GM19043 (cell line): ENCODE measurements at regions not wholly inside any gene's neighbourhood (a gene's known extent, or its start where the extent isn't known, plus 50 kb on each side); places are given as distances from the start of the nearest gene placed in this dataset.

Source experiments
- ATAC-seq: cut with Tn5 transposase; IDR thresholded peaks from one replicate; pipeline ENCODE4 v1.9.1; 2021; ENCODE audit warnings: low read depth; ENCODE audit not compliant: unreplicated experiment

DNA sequence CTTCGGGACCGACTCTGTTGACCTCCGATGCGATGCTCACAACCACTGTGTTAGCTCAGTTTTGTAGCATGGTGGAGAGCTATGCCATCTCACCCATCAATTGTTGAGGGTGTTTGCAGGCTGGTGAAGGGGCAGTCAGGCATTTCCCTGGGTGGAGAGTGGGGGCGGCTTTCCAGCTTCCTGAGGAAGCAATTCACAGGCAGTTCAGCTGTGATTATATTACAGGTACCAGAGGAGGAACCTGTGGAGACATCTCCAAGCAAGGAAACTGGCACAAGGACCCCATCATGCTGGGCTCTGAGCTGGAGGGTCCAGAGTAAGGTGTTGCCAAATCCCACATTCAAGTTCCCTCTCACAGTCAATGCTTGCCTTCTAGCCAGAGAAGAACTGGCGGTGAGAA is 166.0 kb upstream of the ZNF536 start:
- no peak for ATAC-seq

DNA sequence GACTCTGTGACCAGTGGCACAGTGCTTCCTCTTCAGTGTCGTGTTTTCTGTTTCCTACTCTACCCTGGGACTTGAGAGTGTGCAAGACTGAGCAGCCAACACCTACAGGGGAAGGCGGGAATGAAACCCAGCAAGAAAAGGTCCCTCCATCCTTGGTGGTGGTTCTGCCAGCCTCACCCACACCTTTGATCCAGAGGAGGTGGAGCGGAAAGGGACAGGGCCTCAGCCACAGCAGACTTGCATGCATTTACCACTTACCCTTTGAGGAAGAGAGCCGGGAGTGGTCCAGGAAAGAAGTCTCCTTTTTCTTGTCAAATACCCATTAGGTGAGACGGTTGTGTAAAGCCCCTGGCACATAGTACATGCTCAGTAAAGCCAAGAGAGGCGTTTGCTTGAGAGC is 164.8 kb upstream of the ZNF536 start:
- no peak for ATAC-seq

DNA sequence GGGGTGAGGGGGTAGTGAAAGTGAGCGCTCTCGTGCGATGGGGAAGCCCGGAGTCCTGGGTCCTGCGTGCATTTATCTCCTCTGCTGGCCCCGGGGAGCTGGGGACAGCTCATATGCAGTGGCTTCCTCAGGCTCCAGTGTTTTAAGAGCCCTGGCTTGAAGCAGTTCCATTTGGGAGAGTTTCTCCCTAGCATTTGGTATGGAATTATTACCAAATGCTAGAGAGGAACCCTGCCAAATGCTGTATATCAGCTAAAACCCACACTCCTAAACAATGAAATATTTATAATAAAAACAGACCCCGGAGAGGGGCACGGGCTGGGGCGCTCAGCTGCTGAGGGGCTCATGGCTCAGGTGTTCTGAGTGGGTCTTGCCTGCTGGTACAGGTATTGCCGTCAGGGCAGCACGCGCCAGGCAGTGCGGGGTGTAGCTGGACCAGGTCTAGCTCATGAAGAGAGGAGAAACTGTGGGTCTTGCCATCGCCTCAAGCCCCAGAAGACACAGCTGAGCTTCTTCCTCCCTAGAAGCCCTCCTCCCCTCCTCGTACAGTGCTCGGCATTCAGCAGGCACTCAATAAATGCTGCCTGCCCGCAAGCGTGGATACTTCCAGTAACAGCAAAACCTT is 163.6 kb upstream of the ZNF536 start:
- no peak for ATAC-seq

DNA sequence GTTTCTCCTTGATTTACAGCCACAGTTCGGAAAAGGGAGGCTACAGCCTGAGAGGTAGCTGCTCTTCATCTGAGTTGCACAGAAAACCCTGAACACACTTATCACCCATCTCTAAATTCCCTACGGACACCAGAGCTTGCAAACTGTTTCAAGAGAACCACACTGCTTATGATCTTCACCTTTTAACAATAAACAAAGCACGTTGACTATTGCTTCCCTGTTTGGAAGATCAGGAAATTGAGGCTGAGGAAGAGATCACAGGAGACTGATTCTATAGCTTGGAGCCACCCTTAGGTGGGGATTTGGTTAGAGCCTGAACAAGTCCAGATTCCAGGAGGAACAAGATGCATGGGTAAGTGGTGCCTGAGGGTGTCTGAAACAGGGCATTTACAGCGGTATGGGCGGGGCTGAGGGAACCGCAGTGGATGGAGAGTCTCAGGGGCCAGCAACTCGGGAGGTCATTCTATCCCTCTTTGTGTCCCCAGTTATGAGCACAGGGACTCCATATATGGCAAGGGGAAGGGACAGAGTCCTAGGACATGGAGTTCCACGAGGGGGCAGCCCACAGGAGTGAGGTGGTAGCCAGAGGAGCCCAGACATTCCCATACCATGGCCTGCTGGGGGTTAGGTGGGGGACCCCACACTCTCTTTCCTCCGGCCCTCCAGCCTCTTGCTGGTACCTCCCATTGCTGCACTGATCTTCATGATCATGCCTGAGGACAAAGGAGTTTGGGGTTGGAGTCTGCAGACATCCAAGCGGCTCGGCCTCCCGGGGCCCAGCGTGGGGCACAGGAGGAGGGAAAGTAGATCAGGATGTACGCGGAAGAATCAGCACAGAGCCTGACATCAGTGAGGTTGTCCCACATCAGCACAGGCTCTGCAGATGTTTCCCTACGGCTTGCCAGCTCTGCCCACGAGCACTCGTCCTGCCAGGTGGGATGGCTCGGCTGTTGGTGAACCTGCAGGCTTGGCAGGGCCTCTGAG is 162.3 kb upstream of the ZNF536 start:
- no peak for ATAC-seq

DNA sequence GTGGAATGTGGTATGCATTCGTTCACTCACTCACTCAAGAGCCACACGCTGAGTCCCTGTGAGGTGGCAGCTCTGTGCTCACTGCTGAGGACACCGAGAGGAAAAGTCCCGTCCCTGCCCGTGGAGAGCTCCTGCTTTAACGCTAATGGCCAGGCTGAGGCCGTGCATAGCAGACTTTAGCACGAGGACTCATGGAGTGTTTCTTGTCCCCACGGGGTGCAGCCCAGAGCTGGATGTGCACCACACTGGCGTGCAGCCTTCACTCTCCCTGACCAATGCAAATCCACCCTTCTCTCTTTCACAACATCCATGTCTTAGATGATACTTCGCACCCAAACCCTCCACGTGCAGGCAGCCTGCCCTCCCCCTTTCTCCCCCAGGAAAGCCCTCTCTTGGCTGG is 159.6 kb upstream of the ZNF536 start:
- ATAC-seq: no peak

DNA sequence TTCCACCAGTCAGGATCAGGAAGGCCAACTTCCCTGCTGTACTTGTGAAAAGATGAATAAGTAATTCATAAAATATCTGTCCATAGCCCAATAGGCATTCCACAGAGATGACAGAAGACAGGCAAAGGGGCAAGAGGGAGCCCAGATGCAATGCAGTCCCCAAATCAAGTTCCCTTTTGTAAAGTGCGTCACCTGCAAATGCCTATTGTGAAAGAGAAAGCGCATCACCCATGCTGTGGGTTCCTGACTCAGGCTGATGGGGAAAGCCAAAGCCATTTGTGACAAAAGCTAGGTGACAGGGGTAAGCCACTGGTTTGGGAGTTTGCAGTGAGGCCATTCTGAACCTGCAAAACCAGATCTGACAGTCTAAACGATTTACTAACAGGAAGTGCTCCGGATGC is 157.5 kb upstream of the ZNF536 start:
- ATAC-seq: no peak

DNA sequence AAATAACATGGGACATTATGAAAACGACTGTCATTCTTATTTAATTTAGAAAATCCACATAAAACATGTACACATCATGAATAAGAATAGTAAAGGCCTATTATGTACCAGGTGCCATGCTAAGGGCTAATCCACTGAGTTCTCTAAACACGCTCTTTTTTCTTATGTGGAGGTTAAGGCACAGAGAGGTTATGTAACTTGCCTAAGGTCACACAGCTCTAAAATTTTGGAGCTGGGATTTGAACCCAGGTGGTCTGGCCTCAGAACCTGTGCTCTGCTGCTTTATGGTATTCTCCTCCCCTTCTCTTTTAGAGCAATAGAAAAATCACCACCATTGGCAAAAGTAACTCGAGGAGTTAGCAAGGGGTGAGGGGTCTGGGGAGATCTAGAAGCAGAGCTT is 156.9 kb upstream of the ZNF536 start:
- ATAC-seq: no peak

DNA sequence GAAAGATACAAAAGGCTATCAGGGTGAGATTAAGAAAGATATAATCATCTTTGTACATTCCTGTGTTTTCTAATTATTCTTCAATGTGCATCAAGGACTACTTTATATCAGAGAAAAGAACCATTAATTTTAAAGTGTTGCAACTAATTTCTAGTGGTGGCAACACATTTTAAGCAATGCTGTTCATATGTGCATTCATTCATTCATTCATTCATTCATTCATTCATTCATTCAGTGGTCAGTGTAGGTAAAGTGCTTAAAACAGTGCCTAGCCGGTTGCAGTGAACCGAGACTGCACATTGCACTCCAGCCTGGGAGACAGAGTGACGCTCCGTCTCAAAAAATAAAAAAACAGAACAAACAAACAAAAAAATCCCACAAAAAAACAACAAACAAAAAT is 155.7 kb upstream of the ZNF536 start:
- ATAC-seq: no peak

DNA sequence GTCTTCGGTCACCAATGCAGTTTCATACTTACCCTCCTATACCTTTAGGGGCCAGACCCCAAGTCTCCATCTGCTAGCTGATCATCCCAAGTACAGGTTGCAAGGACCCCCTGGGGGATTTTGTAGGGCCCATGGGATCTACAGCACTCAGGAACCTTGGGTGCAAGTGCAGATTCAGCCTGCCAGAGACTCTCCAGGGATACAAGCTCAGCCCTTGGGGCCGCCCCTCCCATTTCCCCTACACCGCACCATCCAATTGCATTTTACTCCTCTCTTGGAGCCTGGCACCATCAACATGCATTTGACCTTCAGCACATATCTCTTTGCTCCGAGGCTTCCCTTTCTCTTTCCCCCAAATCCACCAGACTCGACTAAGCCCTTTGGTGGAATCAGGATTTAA is 154.7 kb upstream of the ZNF536 start:
- no peak for ATAC-seq

DNA sequence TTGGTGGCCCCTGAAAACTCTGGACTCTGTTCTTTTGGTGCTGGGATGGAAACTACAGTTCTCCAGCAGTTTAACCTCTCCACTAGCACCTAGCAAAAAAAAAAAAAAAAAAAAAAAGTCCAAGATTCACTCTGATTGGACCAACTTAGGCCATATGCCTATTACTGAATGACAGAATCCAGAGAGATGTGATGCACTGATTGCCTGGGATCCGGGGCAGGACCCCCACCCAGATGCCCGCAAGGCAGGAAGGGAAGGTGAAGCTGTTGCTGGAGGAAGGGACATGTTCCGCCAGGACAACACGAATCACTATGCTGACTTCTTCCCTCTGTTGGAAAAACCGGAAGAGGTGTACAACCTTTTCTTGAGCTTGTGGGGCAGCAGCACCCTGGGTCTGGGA is 152.5 kb upstream of the ZNF536 start:
- ATAC-seq: no peak

DNA sequence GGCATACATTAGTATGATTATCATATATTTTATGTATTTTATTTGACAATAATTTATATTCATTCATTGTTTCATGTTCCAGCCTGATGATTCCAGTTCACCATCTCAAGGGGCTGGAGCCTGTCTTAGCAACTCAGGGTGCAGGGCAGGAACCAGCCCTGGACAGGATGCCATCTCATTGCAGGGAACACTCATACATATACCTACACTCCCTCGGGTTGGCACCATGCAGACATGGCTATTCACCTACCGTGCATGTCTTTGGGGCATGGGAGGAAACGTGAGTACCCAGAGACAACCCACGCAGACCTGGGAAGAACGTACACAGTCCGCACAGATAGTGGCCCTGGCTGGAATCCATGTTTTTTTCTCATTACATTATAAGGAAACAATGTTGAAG is 151.0 kb upstream of the ZNF536 start:
- no peak for ATAC-seq

- ATAC-seq: no peak
Measured at GRCh38 chr19:30222428-30222873, 149.7 kb upstream of the ZNF536 start.

DNA sequence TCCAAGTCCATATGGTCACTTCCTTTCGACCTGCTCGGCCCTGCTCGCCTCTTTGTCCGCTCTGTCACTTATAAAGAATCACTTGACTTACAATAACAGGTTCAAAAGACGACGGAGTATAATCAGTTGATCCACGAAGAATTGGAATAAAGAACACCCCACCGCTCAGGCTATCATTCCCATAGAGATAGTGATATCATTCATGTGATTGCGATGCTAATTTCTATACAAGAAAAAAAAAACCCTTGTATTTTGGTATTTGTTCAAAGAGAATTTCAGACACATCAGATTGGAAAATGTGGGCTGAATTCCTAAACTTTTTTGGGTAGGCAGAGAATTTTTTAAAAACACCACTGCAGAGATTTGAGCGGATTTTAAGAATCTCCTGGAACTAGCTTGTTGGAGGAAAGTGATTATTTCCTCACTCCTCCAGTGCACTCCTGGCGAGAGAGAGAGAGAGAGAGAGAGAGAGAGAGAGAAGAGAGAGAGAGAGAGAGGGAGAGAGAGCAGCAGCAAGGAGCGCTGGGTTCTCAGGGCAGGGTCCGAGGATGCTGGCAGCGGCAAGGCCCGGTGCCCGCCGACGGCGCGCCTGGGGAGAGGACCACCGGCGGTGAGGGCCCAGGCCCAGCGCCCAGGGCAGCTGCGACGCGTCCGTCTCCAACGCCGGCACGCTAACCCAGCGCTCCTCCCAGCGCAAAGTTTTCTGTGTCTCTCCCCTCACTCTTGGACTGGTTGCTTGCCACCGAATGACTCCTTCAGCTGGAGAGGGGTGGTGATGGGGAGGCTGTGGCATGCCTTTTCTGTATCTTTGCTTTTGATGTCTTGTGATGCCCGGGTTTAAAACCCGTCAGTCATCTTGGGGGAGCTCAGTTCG is 149.0 kb upstream of the ZNF536 start:
- ATAC-seq: no peak

DNA sequence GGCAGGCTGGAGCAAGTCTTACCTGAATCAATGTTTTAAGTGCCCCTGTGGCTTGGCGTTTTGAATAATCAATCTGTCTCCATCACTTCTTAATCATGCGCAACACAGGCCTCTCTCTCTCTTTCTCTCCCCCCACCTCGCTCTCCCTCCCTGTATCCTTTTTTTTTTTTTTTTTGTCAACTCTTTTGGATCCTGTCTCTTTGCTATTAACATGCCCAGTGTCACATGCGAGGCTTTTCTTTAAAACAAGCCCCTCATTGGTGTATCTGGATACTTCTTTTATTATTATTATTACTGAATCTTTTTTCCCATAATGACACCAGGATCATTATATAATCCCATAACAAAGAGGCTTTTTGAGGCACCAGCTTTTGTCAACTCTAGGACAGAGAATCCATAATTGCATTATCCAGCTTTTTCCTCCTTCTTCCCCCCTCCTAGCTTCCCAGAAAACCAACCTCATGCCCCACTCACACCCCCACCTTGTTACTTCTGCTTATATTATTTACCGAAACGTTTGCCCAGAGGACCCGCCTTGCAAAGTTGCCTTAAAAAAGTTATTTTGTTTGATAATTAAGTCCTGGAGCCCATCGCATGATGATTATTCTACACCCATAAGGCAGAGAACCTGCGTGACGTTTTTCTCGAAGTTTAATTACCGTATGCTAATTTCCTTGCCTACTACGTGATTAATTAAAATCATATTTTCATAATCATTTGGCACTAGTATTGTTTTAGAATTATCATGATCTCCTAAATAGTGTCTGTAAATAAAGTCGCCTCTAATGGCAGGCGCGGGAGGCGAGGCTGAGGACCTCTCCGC is 148.1 kb upstream of the ZNF536 start:
- no peak for ATAC-seq

DNA sequence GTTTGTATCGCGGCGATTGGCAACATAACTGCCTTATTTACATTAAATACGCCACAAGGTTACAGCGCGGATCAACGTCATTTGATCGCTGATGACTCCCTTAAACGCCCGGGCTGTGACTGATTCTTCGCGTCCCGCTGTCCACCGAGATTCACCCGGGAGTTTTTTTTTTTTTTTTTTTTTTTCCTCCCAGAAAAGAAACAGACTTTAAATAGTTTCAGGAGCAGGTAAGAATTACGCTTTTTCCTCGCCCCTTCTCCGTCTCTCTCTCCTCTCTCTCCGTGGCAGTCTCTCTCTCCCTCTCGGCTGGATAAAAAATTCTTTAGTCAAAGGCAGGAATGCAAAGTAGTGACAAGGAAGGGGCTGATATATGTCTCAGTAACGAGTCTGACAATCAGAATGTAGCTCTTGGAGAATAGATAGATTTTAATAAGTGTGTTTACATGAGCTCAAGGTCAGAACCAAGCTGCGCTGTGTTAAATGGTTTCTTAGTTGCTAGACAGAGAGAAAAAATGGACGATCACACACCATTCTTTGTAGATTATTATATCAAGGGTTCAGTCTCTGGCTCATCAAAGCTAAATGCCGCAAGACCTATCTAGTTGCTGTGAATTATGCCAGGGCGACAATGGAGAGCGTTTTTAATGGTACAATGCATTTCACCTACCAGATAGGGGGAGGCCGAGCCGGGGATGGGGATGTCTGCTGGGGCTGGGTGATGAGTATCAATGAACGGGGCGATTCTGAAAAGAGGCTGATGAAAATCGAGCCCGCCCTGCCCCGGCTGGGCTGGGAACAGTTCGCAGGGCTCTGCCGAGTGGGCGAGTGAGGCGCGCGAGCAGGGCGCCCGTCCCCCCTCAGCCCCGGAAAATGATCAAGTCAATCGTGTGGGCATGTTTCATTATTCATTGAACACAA is 147.2 kb upstream of the ZNF536 start:
- ATAC-seq: no peak

DNA sequence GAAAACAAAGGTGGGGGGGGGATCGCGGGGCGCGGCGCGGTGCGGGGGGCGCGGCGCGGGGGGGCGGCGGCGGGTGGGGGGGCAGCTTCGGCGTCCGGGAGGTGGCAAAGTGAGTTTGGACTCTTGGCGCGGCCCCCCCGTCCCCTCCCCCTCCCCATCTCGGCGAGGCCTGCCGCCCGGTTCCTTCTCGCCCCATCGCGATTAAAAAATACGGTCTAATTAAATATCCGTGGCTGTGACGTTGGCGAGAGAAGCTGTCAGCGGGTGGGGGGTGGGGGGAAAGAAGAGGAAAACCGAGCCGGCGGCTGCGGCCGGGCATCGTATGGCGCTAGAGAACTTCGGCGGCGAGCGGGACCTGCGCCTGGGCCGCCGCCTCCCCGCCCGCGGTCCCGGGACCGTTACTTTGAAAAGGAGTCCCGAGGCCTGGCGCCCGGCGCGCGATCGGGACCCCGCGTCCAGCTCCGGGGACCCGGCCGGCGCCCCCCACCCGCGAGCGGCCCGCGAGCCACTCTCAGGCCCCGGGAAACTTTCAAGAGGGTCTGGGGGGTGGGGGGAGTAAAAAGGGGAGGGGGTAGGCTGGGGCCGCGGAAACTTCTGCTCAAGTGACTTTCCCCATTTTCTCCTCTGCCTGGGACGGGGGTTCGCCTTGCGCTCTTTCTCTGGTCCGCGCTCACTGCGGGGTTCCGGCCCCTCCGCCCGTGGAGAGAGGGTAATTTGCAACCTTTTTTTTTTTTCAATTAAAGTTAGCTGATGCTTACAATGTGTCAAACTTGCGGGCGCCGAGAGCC is 146.3 kb upstream of the ZNF536 start:
- no peak for ATAC-seq

DNA sequence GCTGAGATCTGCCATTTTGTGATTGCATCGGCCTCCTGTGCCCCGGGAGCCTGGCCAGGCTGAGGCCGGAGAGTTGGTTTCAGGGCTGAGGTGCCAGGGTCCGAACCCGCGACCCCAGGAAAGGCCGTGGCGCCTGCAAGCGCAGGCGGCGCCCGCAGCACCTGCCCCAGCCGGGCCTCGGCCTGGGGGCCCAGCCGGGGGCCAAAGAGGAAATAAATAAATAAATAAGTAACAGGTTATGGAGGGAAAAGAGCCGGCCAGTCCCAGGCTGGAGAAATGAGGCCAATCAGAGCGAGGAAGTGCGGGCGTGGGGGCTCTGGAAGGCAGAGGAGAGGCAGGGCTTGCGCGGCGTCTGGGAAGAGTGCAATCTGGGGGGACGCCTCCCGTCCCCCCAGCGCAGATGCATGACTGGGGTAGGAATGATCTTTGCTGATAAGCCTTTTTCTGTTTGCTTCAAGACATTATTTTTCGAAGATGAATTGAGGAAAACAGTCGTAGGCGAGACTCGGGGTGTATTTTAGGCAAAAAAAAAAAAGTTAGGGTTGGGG is 145.6 kb upstream of the ZNF536 start:
- no peak for ATAC-seq

DNA sequence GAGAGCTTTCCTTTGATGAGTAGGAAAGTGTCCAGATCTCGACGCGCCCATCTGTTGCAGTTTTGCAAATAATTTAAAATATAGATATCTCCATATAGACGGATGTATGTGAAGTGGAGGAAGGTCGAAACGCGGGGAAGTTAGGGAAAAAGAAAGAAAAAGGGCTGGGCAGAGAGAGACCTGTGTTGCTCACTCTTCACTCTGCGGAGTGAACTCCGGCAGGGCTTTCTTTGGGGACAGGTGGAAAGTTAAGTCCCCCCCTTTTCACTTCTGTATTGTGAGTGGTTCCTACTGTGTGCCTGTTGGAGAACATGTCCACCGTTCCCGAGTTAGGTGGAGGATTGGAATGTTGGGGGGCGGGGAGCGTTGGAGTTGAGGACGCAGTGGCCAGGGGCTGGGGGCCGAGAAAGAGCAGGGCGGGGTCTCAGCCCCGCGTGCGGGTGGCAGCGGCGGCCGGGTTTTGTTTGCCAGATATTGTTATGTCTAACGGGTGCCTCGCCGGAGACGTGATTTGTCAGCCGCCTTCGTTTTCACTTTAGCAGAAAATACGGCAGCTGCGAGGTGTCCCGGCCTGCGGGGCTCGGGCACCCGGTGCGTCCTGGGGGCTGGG is 145.1 kb upstream of the ZNF536 start:
- ATAC-seq: no peak
